HepG2 (cell line): ENCODE measurements at regions not wholly inside any gene's neighbourhood (a gene's known extent, or its start where the extent isn't known, plus 50 kb on each side); places are given as distances from the start of the nearest gene placed in this dataset.

ENCODE experiments used
- ATAC-seq: fragments of 200-7000 bp; cut with Tn5 transposase; 3 replicates; pipeline ENCODE4 v1.9.1; 2020; ENCODE audit warnings: mild to moderate bottlenecking, moderate library complexity
- BruUV-seq: library from RNA; stranded (reverse); fragments of 400-500 nt; replicated peaks from 2 replicates; lab custom pipeline; 2021; lab: Mats Ljungman, UMichigan
- CTCF ChIA-PET: fragments of 300-600 bp; formaldehyde crosslinking; extraction: SDS; loops from one replicate; lab custom pipeline; 2021; ENCODE audit warnings: low total read pairs, inconsistent platforms, low intra/inter-chr PET ratio; lab: Yijun Ruan, JAX
- POLR2A ChIA-PET: fragments of 350-600 bp; sonication (Branson Sonifier 250); formaldehyde crosslinking; loops from one replicate; lab custom pipeline; 2020; ENCODE audit warnings: antibody characterized with exemption, inconsistent platforms; lab: Yijun Ruan, JAX
- DNase-seq: peaks from one replicate; pipeline ENCODE4 v3.0.0-alpha.2; 2015; ENCODE audit warnings: low spot score
- FAIRE-seq: peaks from 3 replicates; lab custom pipeline; 2011; peaks lifted over from hg19 to GRCh38; lab: Jason Lieb, UNC
- H2AFZ ChIP-seq: one replicate; pipeline ENCODE4 v1.6.1; 2011; ENCODE audit warnings: low read length, inconsistent platforms
- H3K27ac ChIP-seq: fragments of 300-600 bp; 3 replicates; pipeline ENCODE4 v1.8.0; 2011; ENCODE audit warnings: mixed run types, mild to moderate bottlenecking, mixed read lengths, low read length, inconsistent platforms; ENCODE audit not compliant: insufficient read depth; ENCODE audit errors: extremely low read length
- H3K27me3 ChIP-seq, 2 experiments: fragments of 200-600 bp in 1 of 2; 2 replicates in 1 of 2; 3 replicates in 1 of 2; pipeline versions ENCODE4 v1.6.0 to v1.8.0; 2011; ENCODE audit warnings: low read length in 2 of 2, mild to moderate bottlenecking in 2 of 2, moderate library complexity in 2 of 2, inconsistent platforms in 1 of 2; ENCODE audit not compliant: insufficient read depth in 2 of 2, control insufficient read depth in 1 of 2
- H3K36me3 ChIP-seq, 2 experiments: fragments of 200-600 bp in 1 of 2; replicated peaks in 1 of 2; 2 replicates in 1 of 2; 3 replicates in 1 of 2; pipeline versions ENCODE4 v1.5.1 to v1.8.0; 2011; ENCODE audit warnings: low read length in 2 of 2, inconsistent platforms in 1 of 2; ENCODE audit not compliant: insufficient read depth in 2 of 2, control insufficient read depth in 1 of 2
- H3K4me1 ChIP-seq: 2 replicates; pipeline ENCODE4 v1.5.1; 2012; ENCODE audit warnings: low read length, inconsistent platforms; ENCODE audit not compliant: insufficient read depth
- H3K4me2 ChIP-seq: 2 replicates; pipeline ENCODE4 v1.6.0; 2011; ENCODE audit warnings: low read depth, low read length, inconsistent platforms
- H3K4me3 ChIP-seq, 3 experiments: fragments of 200-600 bp in 1 of 3; sonication (generic), shearing (Covaris generic) in 1 of 3; replicated peaks in 1 of 3; 2 replicates each; pipeline ENCODE4 v1.5.1; 2011 to 2016; ENCODE audit warnings: low read length in 3 of 3, inconsistent platforms in 2 of 3, low read depth in 2 of 3, mild to moderate bottlenecking in 2 of 3, control low read depth in 1 of 3, mixed read lengths in 1 of 3; ENCODE audit not compliant: insufficient read depth in 1 of 3
- H3K79me2 ChIP-seq: one replicate; pipeline ENCODE4 v1.6.1; 2011; ENCODE audit warnings: low read length, inconsistent platforms; ENCODE audit not compliant: insufficient read depth
- H3K9ac ChIP-seq: 2 replicates; pipeline ENCODE4 v1.6.0; 2011; ENCODE audit warnings: mild to moderate bottlenecking, low read depth, low read length, inconsistent platforms; ENCODE audit not compliant: insufficient read depth
- H3K9me3 ChIP-seq: 2 replicates; pipeline ENCODE4 v1.5.1; 2012; ENCODE audit warnings: mild to moderate bottlenecking, low read length
- H4K20me1 ChIP-seq: 2 replicates; pipeline ENCODE4 v1.6.0; 2011; ENCODE audit warnings: inconsistent platforms, mild to moderate bottlenecking, low read length, moderate library complexity; ENCODE audit not compliant: insufficient read depth
- FIP1L1 ChIP-seq: fragments of 200-400 bp; formaldehyde crosslinking; IDR thresholded peaks from 2 replicates; pipeline ENCODE4 v1.6.1; 2018; ENCODE audit warnings: low read depth, mild to moderate bottlenecking, low read length, moderate library complexity, borderline replicate concordance; ENCODE audit not compliant: insufficient read depth
- GABPB1 ChIP-seq: IDR thresholded peaks from 2 replicates; pipeline ENCODE4 v1.6.1; 2016; ENCODE audit warnings: mild to moderate bottlenecking, missing genetic modification reagents, moderate library complexity, missing compliant biosample characterization
- ZNF460 ChIP-seq: sonication (generic); formaldehyde crosslinking; IDR thresholded peaks from 2 replicates; pipeline ENCODE4 v1.5.1; 2020; ENCODE audit warnings: missing genetic modification reagents, mild to moderate bottlenecking, borderline replicate concordance
- ZNF629 ChIP-seq: sonication (generic); formaldehyde crosslinking; conservative IDR thresholded peaks from 2 replicates; pipeline ENCODE4 v1.5.0; 2020; ENCODE audit warnings: missing genetic modification reagents
- WGBS: methylation state at CpG from one replicate; pipeline ENCODE4 v1.1.6; 2017; ENCODE audit warnings: low lambda C conversion rate; 5-methylcytosine and 5-hydroxymethylcytosine counted together
- in situ Hi-C: cut with HindIII; loops from 2 replicates; pipeline ENCODE4 v1.10.0; 2017; ENCODE audit warnings: low pct_unique_long_range_greater_than_20kb; ENCODE audit not compliant: extremely low pct_ligation_motif_present
- intact Hi-C: fragments of 100-400 bp; cut with micrococcal nuclease; formaldehyde crosslinking; loops from one replicate; pipeline ENCODE4 v1.10.0; 2022; ENCODE audit not compliant: unreplicated experiment
- TF ChIP-seq, protein P1 (sequence below): sonication (generic); formaldehyde crosslinking; IDR thresholded peaks from 2 replicates; pipeline ENCODE4 v1.4.0; 2020; ENCODE audit warnings: missing genetic modification reagents, borderline replicate concordance
- TF ChIP-seq, protein P2 (sequence below): sonication (generic); formaldehyde crosslinking; IDR thresholded peaks from 2 replicates; pipeline ENCODE4 v1.4.0; 2020; ENCODE audit warnings: missing genetic modification reagents
- TF ChIP-seq, protein P3 (sequence below): sonication (generic); formaldehyde crosslinking; IDR thresholded peaks from 2 replicates; pipeline ENCODE4 v1.5.0; 2020; ENCODE audit warnings: mild to moderate bottlenecking, missing genetic modification reagents

DNA sequence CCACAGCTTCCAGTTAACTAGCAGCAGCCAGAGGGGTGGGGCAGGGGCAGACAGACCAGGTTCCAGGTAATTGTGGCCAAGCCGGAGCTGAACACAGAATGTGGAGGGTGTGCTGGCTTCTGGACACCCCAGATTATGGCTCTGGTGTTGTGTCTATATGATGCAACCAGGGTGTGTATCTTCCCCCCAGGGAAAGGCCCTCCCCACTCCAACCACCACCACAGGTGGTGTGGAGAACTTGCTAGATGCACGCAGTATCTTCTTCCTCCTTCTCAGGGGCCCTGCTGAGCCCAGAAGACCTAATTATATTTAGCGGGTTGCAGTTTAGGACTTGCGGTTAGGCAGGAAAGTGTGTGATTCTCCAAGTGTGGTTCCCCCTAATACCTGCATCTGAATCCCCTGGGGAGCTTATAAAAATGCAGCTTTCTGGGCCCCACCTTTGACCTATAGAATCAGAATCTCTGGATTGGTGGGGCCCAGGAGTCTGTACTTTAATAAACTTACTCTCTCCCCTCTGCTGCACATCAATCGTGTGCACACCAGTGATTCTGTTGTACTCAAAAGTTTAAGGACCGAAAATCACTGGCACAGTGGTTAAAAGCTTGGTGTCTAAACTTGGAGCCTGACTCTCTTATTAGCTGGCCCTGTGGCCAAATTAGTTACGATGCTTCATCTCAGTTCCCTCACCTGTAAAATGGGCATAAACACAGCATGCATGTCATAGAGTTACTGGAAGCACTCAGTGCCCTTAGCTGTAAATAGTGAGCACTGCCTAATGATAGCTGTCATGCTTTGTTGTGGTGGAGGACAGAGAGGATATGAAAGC lies 379.1 kb upstream of the PROK2 start:
- ChIA-PET POLR2A (no interaction called here), CTCF (no interaction called here)
- Histone ChIP-seq H3K4me3 (no peak overlapping the region), H3K27me3 (no peaks in the 10 kb centered on the region), H3K4me1 (no peaks in the 10 kb centered on the region), H4K20me1 (no peaks in the 10 kb centered on the region), H3K4me2 (no peak overlapping the region), H3K36me3 (no peaks in the 10 kb centered on the region), H3K9ac (no peak overlapping the region), H2AFZ (no peak overlapping the region), H3K27ac (no peak overlapping the region), H3K9me3 (no peaks in the 10 kb centered on the region), H3K79me2 (no peaks in the 10 kb centered on the region)
- FAIRE-seq (no peak), DNase-seq (no peak), ATAC-seq (no peak)
- no TSS peak for BruUV-seq
- WGBS, result 97% methylated on average over 7 of the region's 7 CpGs
- in situ Hi-C loops, result no loop called here
- TF ChIP-seq ZNF629 (CRISPR knock-in tag) (0 out of 2 replicates have a peak, but pooled peaks have one; percentile 17), GABPB1 (no peak)
- intact Hi-C loops, result no loop called here

DNA sequence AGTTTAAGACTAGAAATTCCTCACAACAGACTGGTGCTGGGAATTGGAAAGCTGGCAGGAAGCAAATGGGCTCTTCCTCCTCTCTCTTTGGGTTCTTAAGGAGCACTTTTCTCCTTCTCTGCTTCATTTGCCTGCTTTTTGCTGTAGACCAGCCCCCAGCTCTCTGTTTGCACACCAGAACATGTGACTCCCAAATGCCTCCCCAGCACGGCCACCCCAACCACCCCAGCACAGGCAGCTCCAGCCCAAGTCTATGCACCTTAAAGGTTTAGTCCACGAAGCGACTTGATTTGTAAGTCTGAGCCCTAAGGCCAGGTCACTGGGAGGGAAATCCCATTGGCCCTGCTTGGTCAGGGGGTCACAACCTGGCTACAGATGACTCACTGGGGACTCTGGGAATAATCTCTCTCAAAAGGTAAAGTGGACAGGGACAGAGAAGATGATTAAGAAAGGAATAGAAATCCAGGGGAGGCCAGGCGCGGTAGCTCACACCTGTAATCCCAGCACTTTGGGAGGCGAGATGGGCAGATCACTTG lies 377.8 kb upstream of the PROK2 start:
- no peak for FAIRE-seq
- DNase-seq, result no peak
- Histone ChIP-seq H3K9ac (no peak overlapping the region), H4K20me1 (no peaks in the 10 kb centered on the region), H2AFZ (no peak overlapping the region), H3K36me3 (no peaks in the 10 kb centered on the region), H3K27me3 (no peaks in the 10 kb centered on the region), H3K27ac (no peak overlapping the region), H3K4me1 (no peaks in the 10 kb centered on the region), H3K79me2 (no peaks in the 10 kb centered on the region), H3K4me2 (no peak overlapping the region), H3K4me3 (no peak overlapping the region), H3K9me3 (no peaks in the 10 kb centered on the region)
- CTCF ChIA-PET, result no interaction called here
- no peak for ATAC-seq
- POLR2A ChIA-PET, result no interaction called here
- intact Hi-C loops (no loop called here), in situ Hi-C loops (no loop called here)
- no TSS peak for BruUV-seq
- WGBS, result 97% methylated on average over 6 of the region's 6 CpGs
- TF ChIP-seq, protein P1, sequence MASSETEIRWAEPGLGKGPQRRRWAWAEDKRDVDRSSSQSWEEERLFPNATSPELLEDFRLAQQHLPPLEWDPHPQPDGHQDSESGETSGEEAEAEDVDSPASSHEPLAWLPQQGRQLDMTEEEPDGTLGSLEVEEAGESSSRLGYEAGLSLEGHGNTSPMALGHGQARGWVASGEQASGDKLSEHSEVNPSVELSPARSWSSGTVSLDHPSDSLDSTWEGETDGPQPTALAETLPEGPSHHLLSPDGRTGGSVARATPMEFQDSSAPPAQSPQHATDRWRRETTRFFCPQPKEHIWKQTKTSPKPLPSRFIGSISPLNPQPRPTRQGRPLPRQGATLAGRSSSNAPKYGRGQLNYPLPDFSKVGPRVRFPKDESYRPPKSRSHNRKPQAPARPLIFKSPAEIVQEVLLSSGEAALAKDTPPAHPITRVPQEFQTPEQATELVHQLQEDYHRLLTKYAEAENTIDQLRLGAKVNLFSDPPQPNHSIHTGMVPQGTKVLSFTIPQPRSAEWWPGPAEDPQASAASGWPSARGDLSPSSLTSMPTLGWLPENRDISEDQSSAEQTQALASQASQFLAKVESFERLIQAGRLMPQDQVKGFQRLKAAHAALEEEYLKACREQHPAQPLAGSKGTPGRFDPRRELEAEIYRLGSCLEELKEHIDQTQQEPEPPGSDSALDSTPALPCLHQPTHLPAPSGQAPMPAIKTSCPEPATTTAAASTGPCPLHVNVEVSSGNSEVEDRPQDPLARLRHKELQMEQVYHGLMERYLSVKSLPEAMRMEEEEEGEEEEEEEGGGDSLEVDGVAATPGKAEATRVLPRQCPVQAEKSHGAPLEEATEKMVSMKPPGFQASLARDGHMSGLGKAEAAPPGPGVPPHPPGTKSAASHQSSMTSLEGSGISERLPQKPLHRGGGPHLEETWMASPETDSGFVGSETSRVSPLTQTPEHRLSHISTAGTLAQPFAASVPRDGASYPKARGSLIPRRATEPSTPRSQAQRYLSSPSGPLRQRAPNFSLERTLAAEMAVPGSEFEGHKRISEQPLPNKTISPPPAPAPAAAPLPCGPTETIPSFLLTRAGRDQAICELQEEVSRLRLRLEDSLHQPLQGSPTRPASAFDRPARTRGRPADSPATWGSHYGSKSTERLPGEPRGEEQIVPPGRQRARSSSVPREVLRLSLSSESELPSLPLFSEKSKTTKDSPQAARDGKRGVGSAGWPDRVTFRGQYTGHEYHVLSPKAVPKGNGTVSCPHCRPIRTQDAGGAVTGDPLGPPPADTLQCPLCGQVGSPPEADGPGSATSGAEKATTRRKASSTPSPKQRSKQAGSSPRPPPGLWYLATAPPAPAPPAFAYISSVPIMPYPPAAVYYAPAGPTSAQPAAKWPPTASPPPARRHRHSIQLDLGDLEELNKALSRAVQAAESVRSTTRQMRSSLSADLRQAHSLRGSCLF, result no peak
- TF ChIP-seq FIP1L1 (no peak), ZNF460 (no peak)
- TF ChIP-seq, protein P2, sequence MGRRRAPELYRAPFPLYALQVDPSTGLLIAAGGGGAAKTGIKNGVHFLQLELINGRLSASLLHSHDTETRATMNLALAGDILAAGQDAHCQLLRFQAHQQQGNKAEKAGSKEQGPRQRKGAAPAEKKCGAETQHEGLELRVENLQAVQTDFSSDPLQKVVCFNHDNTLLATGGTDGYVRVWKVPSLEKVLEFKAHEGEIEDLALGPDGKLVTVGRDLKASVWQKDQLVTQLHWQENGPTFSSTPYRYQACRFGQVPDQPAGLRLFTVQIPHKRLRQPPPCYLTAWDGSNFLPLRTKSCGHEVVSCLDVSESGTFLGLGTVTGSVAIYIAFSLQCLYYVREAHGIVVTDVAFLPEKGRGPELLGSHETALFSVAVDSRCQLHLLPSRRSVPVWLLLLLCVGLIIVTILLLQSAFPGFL (CRISPR knock-in tag), result no peak
- TF ChIP-seq, protein P3, sequence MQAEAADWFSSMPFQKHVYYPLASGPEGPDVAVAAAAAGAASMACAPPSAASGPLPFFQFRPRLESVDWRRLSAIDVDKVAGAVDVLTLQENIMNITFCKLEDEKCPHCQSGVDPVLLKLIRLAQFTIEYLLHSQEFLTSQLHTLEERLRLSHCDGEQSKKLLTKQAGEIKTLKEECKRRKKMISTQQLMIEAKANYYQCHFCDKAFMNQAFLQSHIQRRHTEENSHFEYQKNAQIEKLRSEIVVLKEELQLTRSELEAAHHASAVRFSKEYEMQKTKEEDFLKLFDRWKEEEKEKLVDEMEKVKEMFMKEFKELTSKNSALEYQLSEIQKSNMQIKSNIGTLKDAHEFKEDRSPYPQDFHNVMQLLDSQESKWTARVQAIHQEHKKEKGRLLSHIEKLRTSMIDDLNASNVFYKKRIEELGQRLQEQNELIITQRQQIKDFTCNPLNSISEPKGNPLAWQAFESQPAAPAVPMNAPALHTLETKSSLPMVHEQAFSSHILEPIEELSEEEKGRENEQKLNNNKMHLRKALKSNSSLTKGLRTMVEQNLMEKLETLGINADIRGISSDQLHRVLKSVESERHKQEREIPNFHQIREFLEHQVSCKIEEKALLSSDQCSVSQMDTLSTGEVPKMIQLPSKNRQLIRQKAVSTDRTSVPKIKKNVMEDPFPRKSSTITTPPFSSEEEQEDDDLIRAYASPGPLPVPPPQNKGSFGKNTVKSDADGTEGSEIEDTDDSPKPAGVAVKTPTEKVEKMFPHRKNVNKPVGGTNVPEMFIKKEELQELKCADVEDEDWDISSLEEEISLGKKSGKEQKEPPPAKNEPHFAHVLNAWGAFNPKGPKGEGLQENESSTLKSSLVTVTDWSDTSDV, result no peak
